ENCODE measurements at regions not wholly inside any gene's neighbourhood (a gene's known extent, or its start where the extent isn't known, plus 50 kb on each side); places are given as distances from the start of the nearest gene placed in this dataset.
"Not testable (repeated sequence)": the region's sequence is repeated elsewhere in the genome, so short reads cannot be mapped to it uniquely, and the experiment has no call there.

DNA sequence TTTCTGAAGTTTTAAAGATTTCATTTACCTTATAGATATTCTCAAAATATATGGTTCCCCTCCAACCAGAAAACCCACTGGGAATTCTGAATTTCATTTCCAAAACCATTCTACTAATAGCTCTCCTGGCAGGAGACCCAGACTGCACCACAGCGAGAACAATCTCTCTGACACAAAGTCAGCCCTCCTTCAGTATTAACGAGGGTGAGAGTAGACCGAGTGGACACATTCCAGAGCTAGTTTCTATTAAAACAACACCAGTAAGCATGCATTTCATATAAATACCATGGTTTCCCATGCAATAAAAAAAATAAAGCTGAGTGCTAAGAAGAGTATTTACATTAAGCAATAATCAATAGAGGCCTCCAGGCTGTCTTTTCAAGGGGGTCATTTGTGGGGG, 899.6 kb upstream of the SLC35B3 start:
- no peak overlapping the region for H3K27ac ChIP-seq (ENCODE audit: low read length)
- H3K9me3 ChIP-seq (ENCODE audit: control insufficient read depth, low read depth, low read length): no peaks in the 10 kb centered on the region
- H3K4me3 ChIP-seq (ENCODE audit: low read length): no peak overlapping the region
- H3K27me3 ChIP-seq (ENCODE audit: control insufficient read depth, insufficient read depth, low read length): no peaks in the 10 kb centered on the region
- H3K9ac ChIP-seq (ENCODE audit: low read length): no peak overlapping the region
- no peaks in the 10 kb centered on the region for H3K4me1 ChIP-seq (ENCODE audit: control insufficient read depth, low read depth, low read length)
- H3K36me3 ChIP-seq (ENCODE audit: control insufficient read depth, low read depth, low read length): no peaks in the 10 kb centered on the region

DNA sequence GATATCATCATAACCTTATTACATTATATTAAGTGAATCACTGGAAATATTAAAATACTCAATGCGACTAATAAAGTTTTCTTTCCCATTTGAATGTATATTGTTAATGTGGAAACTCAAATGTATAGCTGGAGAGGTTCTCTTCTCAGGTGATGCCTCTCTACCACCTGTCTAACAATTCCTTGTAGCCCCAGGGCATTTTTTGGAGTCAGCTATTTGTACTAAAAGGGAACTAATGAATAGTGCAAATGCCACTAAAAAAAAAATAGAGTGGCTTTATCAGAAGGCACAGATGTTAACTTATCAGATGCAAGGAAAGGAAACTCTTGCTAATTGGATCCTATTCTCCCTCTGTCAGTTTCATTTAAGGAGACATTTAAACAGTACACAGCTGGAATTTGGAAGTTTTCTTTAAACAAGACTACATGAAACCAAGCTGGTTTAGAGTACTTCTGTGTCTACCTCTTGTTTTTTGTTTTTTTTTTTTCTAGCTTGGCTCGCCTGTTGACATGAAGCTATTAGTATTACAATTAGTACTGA, 897.0 kb upstream of the SLC35B3 start:
- Histone ChIP-seq H3K9me3 (ENCODE audit: control insufficient read depth, low read depth, low read length) (no peaks in the 10 kb centered on the region), H3K27ac (ENCODE audit: low read length) (no peak overlapping the region), H3K36me3 (ENCODE audit: control insufficient read depth, low read depth, low read length) (no peaks in the 10 kb centered on the region), H3K9ac (ENCODE audit: low read length) (no peak overlapping the region), H3K4me1 (ENCODE audit: control insufficient read depth, low read depth, low read length) (no peaks in the 10 kb centered on the region), H3K27me3 (ENCODE audit: control insufficient read depth, insufficient read depth, low read length) (no peaks in the 10 kb centered on the region), H3K4me3 (ENCODE audit: low read length) (no peak overlapping the region)

DNA sequence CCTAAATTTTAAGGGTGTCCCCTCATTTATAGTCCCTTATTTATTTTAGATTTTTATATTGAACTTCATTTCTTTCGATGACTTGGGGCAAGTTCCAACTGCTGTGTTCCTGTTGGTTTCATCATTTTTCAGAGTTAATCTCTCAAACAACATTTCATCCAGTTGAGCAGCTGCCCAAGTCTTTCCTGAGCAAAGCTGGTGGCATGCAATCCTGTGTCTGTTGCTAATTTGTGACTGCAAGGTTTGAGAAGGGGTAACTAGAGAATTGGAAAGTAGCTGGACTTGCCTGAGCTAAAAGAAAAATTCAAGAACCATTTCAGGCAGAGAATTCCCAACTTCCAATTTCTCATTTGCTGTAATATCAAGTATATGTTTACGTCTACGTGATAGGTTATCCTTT, 881.5 kb upstream of the SLC35B3 start:
- H3K36me3 ChIP-seq (ENCODE audit: control insufficient read depth, low read depth, low read length): no peaks in the 10 kb centered on the region
- no peaks in the 10 kb centered on the region for H3K27me3 ChIP-seq (ENCODE audit: control insufficient read depth, insufficient read depth, low read length)
- peaks cover 5% of the 10 kb centered on the region for H3K4me1 ChIP-seq (ENCODE audit: control insufficient read depth, low read depth, low read length)
- no peak overlapping the region for H3K27ac ChIP-seq (ENCODE audit: low read length)
- no peaks in the 10 kb centered on the region for H3K9me3 ChIP-seq (ENCODE audit: control insufficient read depth, low read depth, low read length)
- H3K4me3 ChIP-seq (ENCODE audit: low read length): no peak overlapping the region
- H3K9ac ChIP-seq (ENCODE audit: low read length): no peak overlapping the region

DNA sequence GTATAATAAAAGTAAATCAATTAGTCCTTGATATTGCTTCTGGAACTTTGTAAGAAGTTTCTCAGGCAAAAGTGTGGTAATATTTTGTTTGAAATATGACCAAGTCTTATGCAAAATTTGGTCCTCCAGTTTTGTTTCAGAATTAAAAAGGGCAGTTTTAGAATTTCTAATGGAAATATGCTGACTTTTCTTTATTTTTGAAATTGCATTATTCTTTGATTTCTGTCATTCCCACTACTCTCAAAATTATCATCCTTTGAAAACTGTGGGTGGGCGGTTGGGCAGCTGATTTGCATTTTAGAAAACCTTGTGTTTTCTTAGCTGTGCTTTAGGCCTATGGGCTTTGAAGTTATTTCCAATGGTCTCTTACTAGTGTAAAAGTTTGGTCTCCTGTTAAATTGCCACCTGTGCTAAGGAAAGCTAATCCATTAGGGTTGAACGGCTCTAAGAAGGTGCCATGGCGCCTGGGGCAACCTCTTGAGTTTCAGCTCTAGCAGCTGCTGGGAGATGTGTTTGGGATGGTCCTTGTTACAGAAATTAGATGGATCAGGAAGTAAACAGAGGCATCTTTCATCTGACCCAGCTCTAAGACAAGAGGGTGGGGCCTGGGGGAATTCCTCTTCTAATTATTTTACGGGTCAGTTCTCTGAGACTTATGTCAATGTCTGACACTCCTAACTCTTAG, 880.8 kb upstream of the SLC35B3 start:
- Histone ChIP-seq H3K9ac (ENCODE audit: low read length) (no peak overlapping the region), H3K9me3 (ENCODE audit: control insufficient read depth, low read depth, low read length) (no peaks in the 10 kb centered on the region), H3K27me3 (ENCODE audit: control insufficient read depth, insufficient read depth, low read length) (no peaks in the 10 kb centered on the region), H3K36me3 (ENCODE audit: control insufficient read depth, low read depth, low read length) (no peaks in the 10 kb centered on the region), H3K4me3 (ENCODE audit: low read length) (no peak overlapping the region), H3K4me1 (ENCODE audit: control insufficient read depth, low read depth, low read length) (peaks cover 5% of the 10 kb centered on the region), H3K27ac (ENCODE audit: low read length) (no peak overlapping the region)

DNA sequence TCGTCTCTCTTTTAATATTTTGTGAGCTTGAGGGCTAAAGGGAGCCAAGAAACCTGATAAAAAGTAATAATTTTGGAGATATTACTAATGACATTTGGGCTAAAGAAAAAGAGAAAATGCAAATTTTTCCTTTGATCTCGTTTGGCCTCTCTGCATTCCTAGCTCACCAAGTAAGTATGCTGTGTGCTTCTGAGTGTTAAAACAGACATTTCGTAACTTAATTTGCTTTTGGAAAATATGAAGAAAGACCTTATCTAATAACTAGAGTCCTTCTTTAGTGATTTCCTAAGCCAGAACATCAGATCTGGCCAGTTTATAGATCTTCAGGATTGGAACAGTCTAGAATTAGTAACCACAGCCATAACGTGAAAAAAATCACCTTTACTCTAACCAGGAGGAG, 872.9 kb upstream of the SLC35B3 start:
- Histone ChIP-seq H3K4me3 (ENCODE audit: low read length) (no peak overlapping the region), H3K9me3 (ENCODE audit: control insufficient read depth, low read depth, low read length) (no peaks in the 10 kb centered on the region), H3K9ac (ENCODE audit: low read length) (no peak overlapping the region)

DNA sequence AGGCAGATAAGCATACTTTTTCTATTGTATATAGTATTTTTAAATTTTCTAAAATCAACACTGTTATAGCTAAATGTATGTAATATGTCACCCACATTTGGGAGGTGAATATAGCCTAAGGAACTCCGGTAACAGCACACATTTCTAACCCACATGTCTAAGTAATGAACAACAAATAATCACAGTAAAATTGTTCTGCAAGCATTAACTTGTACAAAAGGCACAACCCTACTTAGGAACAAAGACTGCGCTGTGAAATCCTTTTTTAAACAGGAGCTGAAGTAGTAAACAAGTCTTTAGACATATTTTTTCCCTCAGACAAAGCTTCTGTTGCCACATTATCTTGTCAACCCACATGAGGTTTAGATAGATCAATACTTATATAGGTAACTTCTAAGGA, 872.4 kb upstream of the SLC35B3 start:
- Histone ChIP-seq H3K4me3 (ENCODE audit: low read length) (no peak overlapping the region), H3K27me3 (ENCODE audit: control insufficient read depth, insufficient read depth, low read length) (no peaks in the 10 kb centered on the region), H3K27ac (ENCODE audit: low read length) (no peak overlapping the region), H3K4me1 (ENCODE audit: control insufficient read depth, low read depth, low read length) (peaks cover 13% of the 10 kb centered on the region), H3K36me3 (ENCODE audit: control insufficient read depth, low read depth, low read length) (no peaks in the 10 kb centered on the region), H3K9ac (ENCODE audit: low read length) (no peak overlapping the region), H3K9me3 (ENCODE audit: control insufficient read depth, low read depth, low read length) (no peaks in the 10 kb centered on the region)

More for the DNA sequence above, 872.9 kb upstream of the SLC35B3 start:
- peaks cover 13% of the 10 kb centered on the region for H3K4me1 ChIP-seq (ENCODE audit: control insufficient read depth, low read depth, low read length)
- no peaks in the 10 kb centered on the region for H3K36me3 ChIP-seq (ENCODE audit: control insufficient read depth, low read depth, low read length)
- no peaks in the 10 kb centered on the region for H3K27me3 ChIP-seq (ENCODE audit: control insufficient read depth, insufficient read depth, low read length)
- no peak overlapping the region for H3K27ac ChIP-seq (ENCODE audit: low read length)

DNA sequence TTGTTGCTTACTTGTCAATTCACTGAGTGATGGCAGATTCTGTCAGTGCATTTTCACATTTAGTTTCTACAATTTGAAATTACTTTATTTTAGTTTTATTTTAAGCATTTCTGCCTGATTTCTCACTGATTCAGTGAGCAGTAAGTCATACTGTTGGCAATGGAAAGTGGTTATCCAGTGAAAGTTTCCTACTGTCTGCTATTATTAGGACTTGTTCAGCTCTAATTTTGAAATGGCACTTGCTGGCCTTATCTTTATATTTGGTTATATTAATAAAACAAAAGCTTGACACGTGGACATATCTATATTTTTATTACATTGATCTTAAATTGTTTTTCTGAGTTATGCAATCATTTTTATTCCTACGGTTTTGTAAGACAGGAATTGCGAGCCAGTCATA, 871.8 kb upstream of the SLC35B3 start:
- H3K4me3 ChIP-seq (ENCODE audit: low read length): no peak overlapping the region
- no peak overlapping the region for H3K27ac ChIP-seq (ENCODE audit: low read length)
- no peaks in the 10 kb centered on the region for H3K9me3 ChIP-seq (ENCODE audit: control insufficient read depth, low read depth, low read length)
- H3K4me1 ChIP-seq (ENCODE audit: control insufficient read depth, low read depth, low read length): peaks cover 10% of the 10 kb centered on the region
- no peaks in the 10 kb centered on the region for H3K36me3 ChIP-seq (ENCODE audit: control insufficient read depth, low read depth, low read length)
- no peak overlapping the region for H3K9ac ChIP-seq (ENCODE audit: low read length)
- H3K27me3 ChIP-seq (ENCODE audit: control insufficient read depth, insufficient read depth, low read length): no peaks in the 10 kb centered on the region

DNA sequence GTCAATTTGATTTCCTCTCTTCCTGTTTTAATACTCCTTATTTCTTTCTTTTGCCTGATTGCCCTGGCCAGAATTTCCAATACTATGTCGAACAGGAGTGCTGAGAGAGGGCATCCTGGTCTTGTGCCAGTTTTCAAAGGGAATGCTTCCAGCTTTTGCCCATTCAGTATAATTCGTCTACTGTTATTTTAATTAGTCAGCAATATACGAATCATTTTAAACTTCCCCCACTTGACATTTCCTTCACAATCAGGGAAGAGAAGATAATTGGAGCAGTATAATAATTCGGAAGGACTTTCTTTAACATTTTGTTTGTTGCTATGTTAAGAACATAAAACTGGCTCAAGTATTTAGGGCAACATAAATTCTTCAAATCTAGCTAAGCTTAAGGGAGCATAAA, 860.3 kb upstream of the SLC35B3 start:
- Histone ChIP-seq H3K9me3 (ENCODE audit: control insufficient read depth, low read depth, low read length) (no peaks in the 10 kb centered on the region), H3K27me3 (ENCODE audit: control insufficient read depth, insufficient read depth, low read length) (no peaks in the 10 kb centered on the region), H3K4me1 (ENCODE audit: control insufficient read depth, low read depth, low read length) (peaks cover 8% of the 10 kb centered on the region), H3K4me3 (ENCODE audit: low read length) (no peak overlapping the region), H3K27ac (ENCODE audit: low read length) (no peak overlapping the region), H3K36me3 (ENCODE audit: control insufficient read depth, low read depth, low read length) (no peaks in the 10 kb centered on the region), H3K9ac (ENCODE audit: low read length) (no peak overlapping the region)

DNA sequence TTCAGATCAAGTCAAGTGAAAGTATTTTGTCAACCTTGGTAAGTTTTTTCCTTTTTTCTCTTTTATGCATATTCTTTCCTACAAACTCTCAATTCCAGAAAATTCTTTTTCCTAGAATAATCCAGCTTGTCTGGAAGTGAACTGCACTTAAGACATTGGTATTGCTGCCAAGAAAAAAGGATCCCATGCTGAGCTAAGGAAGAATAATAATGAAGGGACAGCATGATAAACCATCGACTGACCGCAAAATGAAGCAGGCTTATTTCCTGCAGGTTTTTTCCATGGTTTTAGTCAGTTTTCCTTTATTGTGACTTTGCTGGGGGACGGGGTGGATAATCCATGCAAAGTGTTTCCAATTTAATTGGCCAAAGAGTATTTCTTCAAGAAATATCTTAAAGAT, 857.6 kb upstream of the SLC35B3 start:
- H3K27ac ChIP-seq (ENCODE audit: low read length): no peak overlapping the region

DNA sequence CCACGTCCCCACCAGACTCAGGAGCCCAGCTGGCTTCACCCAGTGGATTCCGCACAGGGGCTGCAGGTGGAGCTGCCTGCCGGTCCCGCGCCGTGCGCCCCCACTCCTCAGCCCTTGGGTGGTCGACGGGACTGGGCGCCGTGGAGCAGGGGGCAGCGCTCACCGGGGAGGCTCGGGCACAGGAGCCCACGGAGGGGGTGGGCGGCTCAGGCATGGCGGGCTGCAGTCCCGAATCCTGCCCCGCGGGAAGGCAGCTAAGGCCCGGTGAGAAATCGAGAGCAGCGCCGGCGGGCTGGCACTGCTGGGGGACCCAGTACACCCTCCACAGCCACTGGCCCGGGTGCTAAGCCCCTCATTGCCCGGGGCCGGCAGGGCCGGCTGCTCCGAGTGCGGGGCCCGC, 855.0 kb upstream of the SLC35B3 start:
- not testable (repeated sequence) for H3K9me3 ChIP-seq (ENCODE audit: control insufficient read depth, low read depth, low read length); H3K4me3 ChIP-seq (ENCODE audit: low read length); H3K36me3 ChIP-seq (ENCODE audit: control insufficient read depth, low read depth, low read length); H3K9ac ChIP-seq (ENCODE audit: low read length); H3K27me3 ChIP-seq (ENCODE audit: control insufficient read depth, insufficient read depth, low read length); H3K27ac ChIP-seq (ENCODE audit: low read length); H3K4me1 ChIP-seq (ENCODE audit: control insufficient read depth, low read depth, low read length)

More for the DNA sequence above, 857.6 kb upstream of the SLC35B3 start:
- no peak overlapping the region for H3K4me3 ChIP-seq (ENCODE audit: low read length)
- H3K36me3 ChIP-seq (ENCODE audit: control insufficient read depth, low read depth, low read length): no peaks in the 10 kb centered on the region
- H3K9ac ChIP-seq (ENCODE audit: low read length): no peak overlapping the region
- H3K9me3 ChIP-seq (ENCODE audit: control insufficient read depth, low read depth, low read length): no peaks in the 10 kb centered on the region
- H3K4me1 ChIP-seq (ENCODE audit: control insufficient read depth, low read depth, low read length): peaks cover 8% of the 10 kb centered on the region
- H3K27me3 ChIP-seq (ENCODE audit: control insufficient read depth, insufficient read depth, low read length): no peaks in the 10 kb centered on the region

DNA sequence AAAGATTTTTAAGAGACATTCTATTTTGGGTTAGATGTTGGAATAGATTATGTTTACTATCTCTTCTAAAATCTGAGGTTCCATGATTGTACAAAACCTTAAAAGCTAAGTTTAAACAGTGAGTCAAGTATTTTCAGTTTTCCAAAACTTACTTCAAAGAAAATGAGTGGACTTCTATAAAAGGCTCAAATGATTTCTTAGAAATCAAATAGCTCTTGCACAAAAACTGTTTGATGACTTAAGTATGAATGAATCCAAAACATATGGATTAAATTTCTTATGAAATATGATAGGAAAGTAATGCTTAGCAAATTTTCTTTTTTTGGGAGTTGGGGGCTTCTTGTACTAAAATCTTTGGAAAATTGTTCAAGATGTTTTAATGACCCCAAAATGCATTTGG, 837.3 kb upstream of the SLC35B3 start:
- H3K27me3 ChIP-seq (ENCODE audit: control insufficient read depth, insufficient read depth, low read length): no peaks in the 10 kb centered on the region
- H3K36me3 ChIP-seq (ENCODE audit: control insufficient read depth, low read depth, low read length): no peaks in the 10 kb centered on the region
- no peaks in the 10 kb centered on the region for H3K4me1 ChIP-seq (ENCODE audit: control insufficient read depth, low read depth, low read length)
- H3K4me3 ChIP-seq (ENCODE audit: low read length): no peak overlapping the region
- no peaks in the 10 kb centered on the region for H3K9me3 ChIP-seq (ENCODE audit: control insufficient read depth, low read depth, low read length)
- no peak overlapping the region for H3K9ac ChIP-seq (ENCODE audit: low read length)
- H3K27ac ChIP-seq (ENCODE audit: low read length): no peak overlapping the region

DNA sequence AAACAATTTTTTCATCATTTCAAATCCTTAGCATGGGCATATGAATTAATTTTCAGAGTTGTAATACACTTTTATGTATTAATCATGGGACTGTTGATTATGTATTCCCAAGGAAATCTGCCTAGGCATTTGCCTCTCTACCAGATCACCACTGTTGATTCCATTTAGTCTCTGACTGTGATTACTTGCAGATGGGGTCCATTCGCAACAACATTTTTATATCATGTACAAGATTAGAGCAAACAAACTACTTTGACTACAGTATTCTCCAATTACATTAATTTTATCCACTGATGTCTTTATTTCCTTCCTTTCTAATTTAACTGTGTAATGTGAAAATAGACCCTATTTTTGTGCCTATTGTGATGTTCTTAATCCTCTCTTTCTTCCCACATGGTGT, 831.4 kb upstream of the SLC35B3 start:
- Histone ChIP-seq H3K27me3 (ENCODE audit: control insufficient read depth, insufficient read depth, low read length) (no peaks in the 10 kb centered on the region), H3K9ac (ENCODE audit: low read length) (no peak overlapping the region), H3K27ac (ENCODE audit: low read length) (no peak overlapping the region), H3K4me1 (ENCODE audit: control insufficient read depth, low read depth, low read length) (no peaks in the 10 kb centered on the region), H3K4me3 (ENCODE audit: low read length) (no peak overlapping the region), H3K9me3 (ENCODE audit: control insufficient read depth, low read depth, low read length) (no peaks in the 10 kb centered on the region), H3K36me3 (ENCODE audit: control insufficient read depth, low read depth, low read length) (no peaks in the 10 kb centered on the region)

All from iPS-18a (cell line).